ENCODE measurements at regions not wholly inside any gene's neighbourhood (a gene's known extent, or its start where the extent isn't known, plus 50 kb on each side); places are given as distances from the start of the nearest gene placed in this dataset.
"Not testable (repeated sequence)": the region's sequence is repeated elsewhere in the genome, so short reads cannot be mapped to it uniquely, and the experiment has no call there.

DNA sequence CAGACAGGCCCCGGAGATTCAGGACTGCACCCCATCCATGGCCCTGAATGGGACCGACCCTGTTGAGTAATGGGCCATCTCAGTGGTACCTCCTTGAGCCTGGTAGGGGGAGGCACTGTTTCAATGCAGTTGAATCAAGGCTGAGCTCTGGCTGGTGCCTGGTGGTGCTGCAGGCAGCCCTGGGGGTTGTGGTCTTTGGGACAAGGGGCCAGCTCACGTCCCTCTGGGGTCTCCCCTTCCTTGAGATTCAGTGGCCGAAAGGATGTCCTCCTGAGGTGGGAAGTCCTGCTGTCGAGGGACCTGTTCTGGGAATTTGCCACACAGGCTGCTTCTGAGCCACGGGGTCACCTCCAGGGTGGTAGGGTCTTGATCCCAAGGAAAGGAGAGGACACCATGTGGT lies 190.7 kb downstream of the UBE3A start:
- TF ChIP-seq, protein P1, sequence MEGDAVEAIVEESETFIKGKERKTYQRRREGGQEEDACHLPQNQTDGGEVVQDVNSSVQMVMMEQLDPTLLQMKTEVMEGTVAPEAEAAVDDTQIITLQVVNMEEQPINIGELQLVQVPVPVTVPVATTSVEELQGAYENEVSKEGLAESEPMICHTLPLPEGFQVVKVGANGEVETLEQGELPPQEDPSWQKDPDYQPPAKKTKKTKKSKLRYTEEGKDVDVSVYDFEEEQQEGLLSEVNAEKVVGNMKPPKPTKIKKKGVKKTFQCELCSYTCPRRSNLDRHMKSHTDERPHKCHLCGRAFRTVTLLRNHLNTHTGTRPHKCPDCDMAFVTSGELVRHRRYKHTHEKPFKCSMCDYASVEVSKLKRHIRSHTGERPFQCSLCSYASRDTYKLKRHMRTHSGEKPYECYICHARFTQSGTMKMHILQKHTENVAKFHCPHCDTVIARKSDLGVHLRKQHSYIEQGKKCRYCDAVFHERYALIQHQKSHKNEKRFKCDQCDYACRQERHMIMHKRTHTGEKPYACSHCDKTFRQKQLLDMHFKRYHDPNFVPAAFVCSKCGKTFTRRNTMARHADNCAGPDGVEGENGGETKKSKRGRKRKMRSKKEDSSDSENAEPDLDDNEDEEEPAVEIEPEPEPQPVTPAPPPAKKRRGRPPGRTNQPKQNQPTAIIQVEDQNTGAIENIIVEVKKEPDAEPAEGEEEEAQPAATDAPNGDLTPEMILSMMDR (IDR thresholded peaks at IDR 0.05; ENCODE audit: control extremely low read depth in 1 of 3, insufficient read depth in 1 of 3, low read depth in 1 of 3, low read length in 3 of 3), result not testable (repeated sequence)
- not testable (repeated sequence) for TF ChIP-seq SRF (IDR thresholded peaks at IDR 0.05; ENCODE audit: low read depth, low read length); NRF1 (IDR thresholded peaks at IDR 0.05; ENCODE audit: low read depth, low read length); HDAC6 (IDR thresholded peaks at IDR 0.05; ENCODE audit: low read depth, low read length); TBP (IDR thresholded peaks at IDR 0.05; ENCODE audit: low read depth, low read length); SP4 (IDR thresholded peaks at IDR 0.05; ENCODE audit: low read length); CHD2 (IDR thresholded peaks at IDR 0.05; ENCODE audit: low read length)
